ENCODE measurements at regions not wholly inside any gene's neighbourhood (a gene's known extent, or its start where the extent isn't known, plus 50 kb on each side); places are given as distances from the start of the nearest gene placed in this dataset.

GRCh38 chr12:89165703-89166102 lies 186.6 kb downstream of the DUSP6 start:
- DNase-seq, result no peak
- Histone ChIP-seq H2AFZ (ENCODE audit: insufficient read depth, low read depth, low read length, poor library complexity, severe bottlenecking) (no peak overlapping the region), H3K4me2 (replicated peaks; ENCODE audit: extremely low read depth, low read length, poor library complexity, severe bottlenecking) (no peak overlapping the region), H3K4me1 (ENCODE audit: control insufficient read depth in 1 of 2, insufficient read depth in 2 of 2, low read length in 2 of 2) (peaks cover 72 to 90% of the 10 kb centered on the region in 2 donors), H3K4me3 (replicated peaks in 1 of 3; ENCODE audit: low read depth in 2 of 3, low read length in 3 of 3) (peak overlapping the region in 1 of 3 experiments; percentile 4), H3K9me3 (replicated peaks in 1 of 2; ENCODE audit: control insufficient read depth in 1 of 2, insufficient read depth in 1 of 2, low read length in 2 of 2) (no peaks in the 10 kb centered on the region), H3K9ac (ENCODE audit: insufficient read depth, low read length, poor library complexity, severe bottlenecking) (peak overlapping the region; percentile 53), H4K20me1 (ENCODE audit: insufficient read depth, low read length) (no peaks in the 10 kb centered on the region), H3K36me3 (replicated peaks in 1 of 2; ENCODE audit: control insufficient read depth in 1 of 2, insufficient read depth in 2 of 2, low read length in 2 of 2) (no peaks in the 10 kb centered on the region), H3K27me3 (ENCODE audit: control insufficient read depth in 2 of 2, insufficient read depth in 2 of 2, low read length in 2 of 2) (no peaks in the 10 kb centered on the region), H3K79me2 (ENCODE audit: insufficient read depth, low read length) (no peaks in the 10 kb centered on the region), H3K27ac (ENCODE audit: low read depth in 1 of 2, low read length in 2 of 2) (peak overlapping the region; percentile 33 to 99)
- Mint-ChIP-seq H3K9me3 (peaks cover 0 to 2% (median 0%) of the 10 kb centered on the region in 7 donors), H3K4me1 (peaks cover 44% of the 10 kb centered on the region), H3K4me3 (no peak overlapping the region), H3K36me3 (peaks cover 3 to 4% of the 10 kb centered on the region in 2 donors), H3K27ac (peak overlapping the region in 5 of 7 donors; percentile 85 to 98 (median 98)), H3K27me3 (ENCODE audit: low read depth in 3 of 3) (peaks cover 0 to 2% (median 0%) of the 10 kb centered on the region in 3 donors)
- intact Hi-C loops (cut with micrococcal nuclease), result loop anchor here in 1 of 2 donors (10.0 kb wide), 1 partner anchor 49 kb away; no protein-coding TSS in a partner anchor
- TF ChIP-seq CTCF (IDR thresholded peaks at IDR 0.05), result no peak

DNA sequence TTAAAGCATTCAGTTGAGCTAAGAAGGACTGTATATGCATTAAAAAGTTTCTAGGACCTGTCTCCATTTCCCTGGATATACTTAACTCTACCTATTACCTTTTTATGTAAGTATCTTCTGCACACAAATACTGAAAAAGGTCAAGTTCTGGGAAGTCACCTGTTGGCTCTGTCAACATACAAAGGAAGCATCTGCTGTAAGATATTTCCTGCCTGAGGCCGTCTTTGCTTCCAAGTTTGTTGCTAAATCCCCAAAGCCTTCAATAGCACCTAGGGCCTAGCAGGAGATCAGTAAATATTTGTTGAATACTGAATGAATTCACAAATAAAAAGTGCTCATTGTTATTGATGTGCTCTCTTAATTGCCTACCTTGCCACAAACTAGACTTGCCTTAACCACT lies 188.4 kb downstream of the DUSP6 start:
- no peak for TF ChIP-seq CTCF (IDR thresholded peaks at IDR 0.05)
- Histone ChIP-seq H2AFZ (ENCODE audit: insufficient read depth, low read depth, low read length, poor library complexity, severe bottlenecking) (no peak overlapping the region), H3K27ac (ENCODE audit: low read depth in 1 of 2, low read length in 2 of 2) (peak overlapping the region; percentile 54 to 99), H3K4me3 (replicated peaks in 1 of 3; ENCODE audit: low read depth in 2 of 3, low read length in 3 of 3) (no peak overlapping the region), H3K9me3 (replicated peaks in 1 of 2; ENCODE audit: control insufficient read depth in 1 of 2, insufficient read depth in 1 of 2, low read length in 2 of 2) (no peaks in the 10 kb centered on the region), H3K4me1 (ENCODE audit: control insufficient read depth in 1 of 2, insufficient read depth in 2 of 2, low read length in 2 of 2) (peaks cover 84 to 96% of the 10 kb centered on the region in 2 donors), H3K36me3 (replicated peaks in 1 of 2; ENCODE audit: control insufficient read depth in 1 of 2, insufficient read depth in 2 of 2, low read length in 2 of 2) (no peaks in the 10 kb centered on the region), H4K20me1 (ENCODE audit: insufficient read depth, low read length) (no peaks in the 10 kb centered on the region), H3K79me2 (ENCODE audit: insufficient read depth, low read length) (no peaks in the 10 kb centered on the region), H3K27me3 (ENCODE audit: control insufficient read depth in 2 of 2, insufficient read depth in 2 of 2, low read length in 2 of 2) (no peaks in the 10 kb centered on the region), H3K4me2 (replicated peaks; ENCODE audit: extremely low read depth, low read length, poor library complexity, severe bottlenecking) (no peak overlapping the region), H3K9ac (ENCODE audit: insufficient read depth, low read length, poor library complexity, severe bottlenecking) (no peak overlapping the region)
- Mint-ChIP-seq H3K27me3 (ENCODE audit: low read depth in 3 of 3) (peaks cover 0 to 2% (median 0%) of the 10 kb centered on the region in 3 donors), H3K27ac (no peak overlapping the region), H3K4me3 (no peak overlapping the region), H3K36me3 (peaks cover 2 to 4% of the 10 kb centered on the region in 2 donors), H3K4me1 (peaks cover 32% of the 10 kb centered on the region), H3K9me3 (no peaks in the 10 kb centered on the region)
- DNase-seq, result peak in 2 of 3 donors; percentile 36 to 44
- intact Hi-C loops (cut with micrococcal nuclease), result loop anchor here (5.0 to 10.0 kb wide), 4 partner anchors 51 to 188 kb away; partner anchors contain the start of gene DUSP6 (in 1 of the 2)
- no CpG with 5 or more reads among the region's 1 CpG for WGBS (ENCODE audit: insufficient coverage)

Measured in CD14-positive monocyte (primary cell).